ENCODE measurements at regions not wholly inside any gene's neighbourhood (a gene's known extent, or its start where the extent isn't known, plus 50 kb on each side); places are given as distances from the start of the nearest gene placed in this dataset.

- TF ChIP-seq ZNF462 (CRISPR knock-in tag; IDR thresholded peaks at IDR 0.05) = no peak
- TF ChIP-seq ETS1 (IDR thresholded peaks at IDR 0.05) = no peak
- no peak for TF ChIP-seq STAT1 (IDR thresholded peaks at IDR 0.05; ENCODE audit: unreplicated experiment)
- TF ChIP-seq NANOG (IDR thresholded peaks at IDR 0.05; ENCODE audit: borderline replicate concordance) = no peak
- no peak for TF ChIP-seq CREB1 (CRISPR knock-in tag; IDR thresholded peaks at IDR 0.05; ENCODE audit: low read depth)
Measured at GRCh38 chr5:68793074-68793473, 300.7 kb upstream of the SLC30A5 start (continued).

GRCh38 chr5:68793993-68794392 lies 299.8 kb upstream of the SLC30A5 start:
- peaks cover 17% of the 10 kb centered on the region for H3K4me1 ChIP-seq (ENCODE audit: insufficient read depth)

More at GRCh38 chr5:68793993-68794392, 299.8 kb upstream of the SLC30A5 start:
- Mint-ChIP-seq H3K4me3 (no peak overlapping the region), H3K4me1 (peaks cover 10% of the 10 kb centered on the region), H3K9me3 (peaks cover 4% of the 10 kb centered on the region; the same call in 1 of the 3 replicates), H3K27ac (no peak overlapping the region), H3K27me3 (ENCODE audit: insufficient read depth, low read depth, poor library complexity) (peaks cover 2% of the 10 kb centered on the region), H3K36me3 (ENCODE audit: low read depth) (no peaks in the 10 kb centered on the region)
- DNase-seq (ENCODE audit: low spot score) (no peak), ATAC-seq (no peak)
- H4K20me1 ChIP-seq (replicated peaks; ENCODE audit: insufficient read depth) = no peaks in the 10 kb centered on the region
- peaks cover 9% of the 10 kb centered on the region; the same call in 1 of the 2 replicates for H3K27me3 ChIP-seq (ENCODE audit: insufficient read depth)
- H3K36me3 ChIP-seq (ENCODE audit: insufficient read depth) = no peaks in the 10 kb centered on the region
- H3K27ac ChIP-seq (ENCODE audit: low read depth) = no peak overlapping the region
- no peak overlapping the region for H2AFZ ChIP-seq
- TF ChIP-seq ZNF331 (CRISPR knock-in tag; IDR thresholded peaks at IDR 0.05; ENCODE audit: low read depth) (no peak), STAT1 (IDR thresholded peaks at IDR 0.05; ENCODE audit: unreplicated experiment) (no peak), ZNF462 (CRISPR knock-in tag; IDR thresholded peaks at IDR 0.05) (no peak)
- H3K79me2 ChIP-seq (replicated peaks; ENCODE audit: insufficient read depth) = no peaks in the 10 kb centered on the region
- peaks cover 23% of the 10 kb centered on the region for H3K9me2 ChIP-seq (ENCODE audit: insufficient read depth)
- H3K4me2 ChIP-seq = peak overlapping the region; percentile 56
- H3F3A ChIP-seq (replicated peaks; ENCODE audit: low read depth) = no peaks in the 10 kb centered on the region
- H3K4me3 ChIP-seq = no peak overlapping the region

All from GM23338 (cell line).